NCI-H2107 (cell line): ENCODE measurements at regions not wholly inside any gene's neighbourhood (a gene's known extent, or its start where the extent isn't known, plus 50 kb on each side); places are given as distances from the start of the nearest gene placed in this dataset.

Experiments used
- DNase-seq: peaks from one replicate; lab custom pipeline; 2025; lab: John Stamatoyannopoulos, UW

- no peak for DNase-seq
Observed at GRCh38 chr18:68467329-68467728, 247.6 kb downstream of the TMX3 start.

DNA sequence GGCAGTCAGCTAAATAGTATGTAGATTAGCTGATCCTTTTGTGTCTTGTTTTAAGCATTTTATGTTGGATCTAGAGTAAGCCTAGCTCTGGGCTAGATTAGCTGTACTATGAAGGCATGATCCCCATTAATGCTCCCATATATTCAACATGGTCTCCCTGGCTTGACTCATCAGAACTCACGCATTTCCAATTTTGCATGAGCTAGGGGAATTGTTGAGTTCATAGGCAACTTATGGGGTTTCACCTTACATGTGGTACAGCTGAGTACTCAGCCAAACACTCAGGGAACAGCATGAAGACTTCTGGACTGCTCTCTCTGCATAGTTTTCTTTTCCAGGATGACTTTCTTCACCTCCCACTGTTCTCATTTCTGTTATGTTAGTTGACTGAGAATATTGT is 248.2 kb downstream of the TMX3 start:
- no peak for DNase-seq

DNA sequence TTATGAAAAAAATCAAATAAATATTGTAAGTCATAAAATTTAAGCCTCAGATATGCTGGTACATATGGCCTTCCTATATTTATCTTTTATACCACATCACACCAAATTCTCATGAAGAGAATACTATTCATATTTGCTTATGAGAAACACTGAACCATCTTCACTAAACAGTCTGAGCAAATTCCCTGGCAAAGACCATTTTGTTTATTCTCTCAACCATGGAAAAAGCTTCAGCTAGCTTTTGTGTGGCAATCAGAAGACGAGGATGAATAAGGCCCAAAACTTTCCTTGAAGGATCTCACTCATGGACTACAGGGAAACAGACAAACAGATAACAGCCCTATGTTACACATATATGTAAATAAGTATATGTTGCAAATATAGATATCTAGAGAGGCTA is 252.1 kb downstream of the TMX3 start:
- DNase-seq: no peak

GRCh38 chr18:68462148-68462547 is 252.8 kb downstream of the TMX3 start:
- no peak for DNase-seq

DNA sequence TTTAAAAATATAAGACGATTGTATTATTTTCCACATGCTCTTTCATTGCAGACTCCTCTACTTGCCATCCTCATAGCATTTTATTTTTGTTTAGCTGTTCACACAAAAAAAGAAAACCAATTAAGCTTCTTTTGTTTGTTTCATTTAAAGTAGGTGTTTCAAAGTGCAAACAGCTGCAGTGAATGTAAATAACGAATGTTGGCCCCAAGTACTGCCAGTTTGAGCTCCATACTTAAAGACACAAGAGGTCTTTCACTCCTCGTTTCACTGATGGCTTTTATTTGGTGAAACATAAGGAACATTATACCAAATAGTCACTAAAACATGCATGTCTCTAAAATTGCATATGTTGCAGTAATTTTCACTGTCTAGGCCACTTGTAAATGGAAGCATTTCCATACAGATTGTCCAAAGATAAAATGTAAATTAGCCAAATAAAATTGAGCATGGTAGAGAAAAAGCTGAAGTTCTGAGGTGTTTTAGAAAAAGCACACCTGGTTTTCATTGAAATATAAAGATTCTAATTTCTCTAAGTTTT is 253.4 kb downstream of the TMX3 start:
- no peak for DNase-seq

DNA sequence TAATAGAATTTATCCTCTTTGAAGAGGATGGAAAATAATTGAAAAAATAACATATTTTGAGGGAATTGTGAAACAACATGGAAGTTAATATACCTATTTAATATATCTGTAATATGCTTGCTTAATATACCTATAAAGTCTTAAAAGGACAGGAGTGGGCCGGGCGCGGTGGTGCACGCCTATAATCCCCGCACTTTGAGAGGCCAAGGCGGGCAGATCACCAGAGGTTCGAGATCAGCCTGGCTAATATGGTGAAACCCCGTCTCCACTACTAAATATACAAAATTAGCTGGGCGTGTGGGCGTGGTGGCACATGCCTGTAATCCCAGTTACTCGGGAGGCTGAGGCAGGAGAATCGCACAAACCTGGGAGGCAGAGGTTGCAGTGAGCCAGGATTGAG is 254.9 kb downstream of the TMX3 start:
- DNase-seq: no peak

DNA sequence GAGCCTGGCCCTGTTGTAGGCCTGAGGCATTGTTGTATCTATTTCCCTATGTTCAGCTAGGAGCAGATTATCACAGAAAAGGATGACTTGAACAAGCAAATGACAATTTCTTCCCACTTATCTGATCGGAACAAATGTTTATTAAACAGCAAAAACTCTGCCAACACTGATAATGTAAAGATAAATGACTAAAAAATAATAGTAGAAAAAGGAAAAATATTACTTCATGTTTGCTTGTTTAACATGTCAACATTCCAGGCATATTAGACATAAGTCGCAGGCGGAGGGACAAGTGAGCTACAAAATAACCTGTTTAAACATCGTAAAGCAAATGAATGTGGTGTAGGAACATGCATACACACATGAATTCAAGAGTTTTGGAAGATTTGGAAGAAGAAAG is 257.9 kb downstream of the TMX3 start:
- no peak for DNase-seq

DNA sequence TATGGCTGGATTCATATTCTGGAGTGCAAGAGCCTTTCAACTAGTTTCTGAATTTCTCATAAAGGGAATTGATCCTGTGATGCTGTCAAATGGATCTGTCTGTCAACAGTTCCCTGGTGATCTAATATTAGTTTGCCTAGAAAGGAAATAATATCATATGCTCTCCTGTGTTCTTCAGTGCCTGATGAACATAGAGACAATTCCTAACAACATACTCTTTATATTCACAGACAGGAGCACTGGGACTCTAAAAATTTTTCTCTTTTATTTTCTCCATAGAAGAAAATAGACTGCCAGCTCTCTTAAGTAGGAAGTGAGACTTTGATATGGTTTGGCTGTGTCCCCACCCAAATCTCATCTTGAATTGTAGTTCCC is 259.7 kb downstream of the TMX3 start:
- DNase-seq: no peak

DNA sequence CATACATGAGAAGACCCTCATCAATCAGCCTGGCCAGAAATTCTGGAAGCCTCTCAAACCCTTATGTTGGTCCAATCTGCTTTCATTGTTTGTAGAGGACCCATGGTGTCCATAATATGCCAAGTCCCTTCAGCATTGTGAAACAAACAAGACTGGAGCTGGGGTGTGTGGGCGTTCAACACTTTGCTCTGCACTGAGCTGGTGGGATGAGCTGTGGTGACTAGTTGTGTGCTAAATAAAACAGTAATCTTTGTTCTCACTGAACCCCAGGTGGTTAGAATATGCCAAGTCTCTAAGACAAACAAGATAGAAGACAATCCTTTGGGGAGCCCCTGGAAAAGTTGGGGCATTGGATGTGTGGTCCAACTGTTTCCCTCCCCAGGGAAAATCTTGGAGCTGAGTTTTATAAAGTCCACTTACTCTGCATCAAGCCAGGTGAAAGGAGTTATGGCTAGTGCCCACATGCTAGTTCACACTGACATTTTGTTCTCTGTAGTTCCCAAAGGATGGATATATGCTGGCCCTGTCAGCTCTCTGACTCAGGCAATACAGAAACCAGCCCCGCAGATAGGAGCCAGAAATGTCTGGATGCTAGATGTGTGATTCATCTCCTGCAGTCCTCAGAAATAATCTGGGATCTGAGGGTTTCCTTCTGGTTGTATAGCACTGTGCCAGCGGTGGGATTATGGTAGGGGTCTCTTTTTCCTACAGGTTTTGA is 260.2 kb downstream of the TMX3 start:
- no peak for DNase-seq

DNA sequence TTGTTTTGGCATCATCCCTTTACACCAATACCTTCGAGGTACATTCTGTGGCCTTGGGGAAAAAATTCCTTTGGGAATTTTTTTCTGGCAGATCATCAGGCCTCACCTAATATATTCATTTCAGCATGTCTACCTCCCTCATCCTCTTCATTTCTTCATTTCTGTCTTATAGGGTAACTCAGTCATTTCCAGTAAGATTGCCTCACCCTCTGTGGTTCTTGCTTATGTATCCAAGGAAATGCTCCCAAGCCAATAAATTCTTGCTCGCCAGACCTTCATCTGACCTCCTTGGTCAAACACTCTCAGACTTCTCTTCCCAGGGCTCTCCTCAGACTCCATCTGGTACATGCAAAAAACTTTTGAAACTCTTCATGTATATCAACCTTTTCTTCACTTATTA is 265.6 kb downstream of the TMX3 start:
- DNase-seq: no peak

DNA sequence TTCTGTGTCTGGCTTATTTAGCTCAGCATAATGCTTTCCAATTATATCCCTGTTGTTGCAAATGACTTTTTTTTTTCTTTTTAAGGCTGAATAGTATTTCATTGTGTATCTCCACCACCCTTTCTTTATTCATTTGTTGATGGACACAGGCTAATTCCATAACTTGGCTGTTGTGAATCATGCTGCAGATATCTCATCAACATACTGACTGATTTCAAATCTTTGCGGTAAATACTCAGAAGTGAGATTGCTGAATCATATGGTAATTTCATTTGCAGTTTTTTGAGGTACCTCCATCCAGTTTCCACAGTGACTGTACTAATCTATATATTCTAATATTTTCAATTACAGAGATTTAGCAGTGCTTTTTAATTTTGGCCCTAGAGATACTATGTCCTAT is 266.2 kb downstream of the TMX3 start:
- DNase-seq: no peak

DNA sequence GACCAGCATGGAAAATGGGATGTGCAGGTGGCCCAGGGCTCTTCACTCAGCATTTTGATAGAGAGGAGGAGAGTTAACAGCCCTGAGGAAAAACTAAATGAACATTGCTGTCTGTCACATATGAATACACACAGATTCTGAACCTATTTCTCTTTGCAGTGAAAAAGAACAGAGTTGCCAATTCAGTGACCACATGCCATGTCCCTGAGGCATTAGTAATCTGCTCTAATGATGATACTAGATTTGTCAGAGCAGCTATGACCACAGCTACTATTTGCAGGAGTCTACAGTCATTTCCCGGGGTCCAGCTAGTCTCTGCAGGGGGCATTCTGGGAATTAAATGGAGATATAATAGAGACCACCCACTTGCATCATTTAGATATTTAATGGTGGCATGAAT is 267.6 kb downstream of the TMX3 start:
- no peak for DNase-seq

GRCh38 chr18:68445668-68446426 is 269.1 kb downstream of the TMX3 start:
- no peak for DNase-seq

DNA sequence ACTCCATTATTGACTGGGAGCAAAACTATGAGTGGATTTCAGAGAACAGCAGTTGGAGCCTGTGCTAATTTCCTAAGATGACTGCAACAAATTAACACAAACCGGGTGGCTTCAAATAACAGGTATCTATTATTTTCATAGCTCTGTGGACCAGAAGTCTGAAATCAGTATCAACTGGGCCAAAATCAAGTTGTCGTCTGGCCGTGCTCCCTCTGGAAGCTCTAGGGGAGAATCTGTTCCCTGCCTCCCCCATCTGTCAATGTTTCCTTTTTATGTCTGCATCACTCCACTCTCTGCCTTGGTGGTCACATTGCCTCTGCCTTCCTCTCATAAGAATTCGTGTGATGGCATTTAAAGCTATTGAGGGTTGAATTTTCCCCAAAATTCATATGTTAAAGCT is 269.8 kb downstream of the TMX3 start:
- no peak for DNase-seq

DNA sequence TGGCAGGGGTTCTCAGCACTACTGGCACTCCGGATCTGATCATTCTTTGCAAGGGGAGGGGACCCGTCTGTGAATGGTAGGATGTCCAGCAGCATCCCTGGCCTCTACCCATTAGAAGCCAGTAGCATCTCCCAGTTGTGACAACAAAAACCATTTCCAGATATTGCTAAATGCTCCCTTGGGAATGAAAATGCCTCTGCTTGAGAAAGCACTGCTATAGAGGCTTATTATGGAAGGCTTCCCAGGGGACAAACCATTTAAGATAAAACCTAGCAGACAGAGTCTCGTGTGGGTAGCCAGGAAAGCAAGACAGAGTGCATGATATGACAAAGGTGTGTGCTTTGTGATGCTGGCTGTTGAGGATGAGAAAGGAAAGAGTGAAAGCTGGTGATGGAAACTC is 273.7 kb downstream of the TMX3 start:
- DNase-seq: no peak

- DNase-seq: no peak
Observed at GRCh38 chr18:68440433-68440832, 274.5 kb downstream of the TMX3 start.

- no peak for DNase-seq
Observed at GRCh38 chr18:68439642-68440041, 275.3 kb downstream of the TMX3 start.

GRCh38 chr18:68438983-68439382 is 275.9 kb downstream of the TMX3 start:
- DNase-seq: no peak

GRCh38 chr18:68438536-68438935 is 276.4 kb downstream of the TMX3 start:
- no peak for DNase-seq

DNA sequence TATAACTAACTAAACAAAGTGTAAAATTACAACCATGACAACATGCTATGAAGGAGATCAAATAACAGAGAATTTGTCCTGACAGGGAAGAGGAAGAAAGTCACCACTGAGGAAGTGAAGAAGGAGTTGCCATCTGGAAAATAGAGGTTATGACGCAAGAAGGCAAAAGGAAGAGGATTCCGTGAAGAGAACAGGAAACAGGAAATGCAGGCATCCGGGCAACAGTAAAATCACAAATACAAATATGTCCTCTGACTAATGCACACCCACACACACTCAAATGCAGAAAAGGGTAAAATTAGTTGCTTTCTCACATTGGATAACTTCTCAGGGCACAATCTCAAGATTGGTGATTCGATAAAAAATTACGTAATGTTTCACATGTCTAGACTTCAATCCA is 278.4 kb downstream of the TMX3 start:
- DNase-seq: no peak

DNA sequence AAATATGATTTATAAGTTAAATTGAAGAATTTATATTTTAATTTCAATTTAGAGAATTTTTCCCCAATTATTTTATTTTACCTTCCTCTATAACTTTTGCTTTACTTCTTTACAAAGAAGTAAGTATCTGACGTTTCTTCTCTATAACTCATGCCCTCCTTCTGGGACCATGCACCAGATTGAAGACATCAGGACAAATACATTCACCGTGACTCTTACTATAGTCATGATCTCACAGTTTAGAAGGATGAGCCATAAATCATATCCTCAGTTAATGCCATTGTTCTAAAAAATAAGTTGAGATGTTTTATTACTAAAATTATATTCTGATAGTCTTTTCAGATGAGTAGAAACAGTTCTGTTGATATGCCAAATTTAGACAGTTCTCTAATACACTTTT is 279.3 kb downstream of the TMX3 start:
- no peak for DNase-seq

DNA sequence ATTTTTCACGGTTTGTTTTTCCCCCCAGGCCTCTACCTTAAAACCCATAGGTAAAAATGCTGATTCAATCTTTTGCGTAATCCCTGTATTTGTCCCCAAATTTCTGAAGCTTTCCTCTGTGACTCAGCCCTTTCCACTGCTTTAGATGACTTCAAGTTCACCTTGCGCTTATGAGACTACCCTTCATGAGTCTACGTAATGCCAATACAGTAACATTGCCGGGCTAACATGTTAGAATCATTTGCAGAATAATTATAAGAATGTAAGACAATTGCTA is 283.0 kb downstream of the TMX3 start:
- no peak for DNase-seq

DNA sequence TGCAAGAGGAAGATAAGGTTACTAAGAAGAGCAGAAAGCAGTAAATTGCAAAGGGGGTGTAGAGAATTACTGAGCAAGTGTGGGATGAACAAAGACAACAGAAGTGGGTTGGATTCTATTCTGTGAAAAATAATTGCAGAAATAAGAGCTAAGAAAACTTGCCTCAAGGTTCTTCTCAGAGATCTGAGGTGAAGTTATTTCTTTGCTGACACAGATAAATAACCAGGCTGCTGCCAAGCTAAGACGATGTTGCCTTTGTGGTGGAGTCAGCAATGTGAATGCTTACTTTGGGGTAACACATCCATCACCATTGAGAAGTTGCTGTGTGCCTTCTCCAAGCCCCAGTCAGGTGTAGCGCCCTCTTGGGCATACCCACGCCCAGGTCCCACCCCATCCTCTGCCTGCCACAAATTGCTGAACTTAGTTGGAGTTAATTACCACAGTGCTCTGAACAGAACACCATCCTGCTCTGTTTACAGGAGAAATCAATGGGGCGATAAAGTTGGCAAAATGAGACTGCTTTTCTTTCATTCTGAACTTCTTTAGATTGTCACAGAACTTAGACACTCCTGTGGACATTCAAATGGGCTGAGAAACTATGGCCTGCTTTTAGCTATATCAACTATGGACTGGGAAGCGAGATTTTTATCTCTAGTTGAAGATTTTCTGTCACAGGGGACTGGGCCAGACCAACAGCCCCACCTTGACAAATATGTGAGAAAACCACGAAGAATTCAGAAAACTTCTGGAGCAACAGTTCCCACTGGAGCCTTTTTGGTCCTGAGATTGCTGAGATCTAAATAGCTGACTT is 283.6 kb downstream of the TMX3 start:
- no peak for DNase-seq
